ENCODE measurements at regions not wholly inside any gene's neighbourhood (a gene's known extent, or its start where the extent isn't known, plus 50 kb on each side); places are given as distances from the start of the nearest gene placed in this dataset.

- Histone ChIP-seq H3K27ac (peak overlapping the region; percentile 97), H3K36me3 (no peaks in the 10 kb centered on the region), H4K20me1 (no peaks in the 10 kb centered on the region), H3K4me3 (peak overlapping the region; percentile 67), H3K9ac (peak overlapping the region; percentile 93), H3K4me2 (peak overlapping the region; percentile 91), H3K9me3 (peaks cover 10% of the 10 kb centered on the region), H3K4me1 (peaks cover 50% of the 10 kb centered on the region), H3K27me3 (no peaks in the 10 kb centered on the region)
- no peak for TF ChIP-seq Cebpa-rat (IDR thresholded peaks at IDR 0.05)
Observed at GRCh38 chr13:106916329-106916976, 348.5 kb upstream of the ARGLU1 start.

- H4K20me1 ChIP-seq, result no peaks in the 10 kb centered on the region
- peaks cover 46% of the 10 kb centered on the region for H3K4me1 ChIP-seq
- peaks cover 19% of the 10 kb centered on the region for H3K9me3 ChIP-seq
- H3K9ac ChIP-seq, result no peak overlapping the region; the same call in 1 of the 2 replicates
- TF ChIP-seq Cebpa-rat (IDR thresholded peaks at IDR 0.05), result no peak
- no peaks in the 10 kb centered on the region for H3K27me3 ChIP-seq
- H3K36me3 ChIP-seq, result no peaks in the 10 kb centered on the region
- no peak overlapping the region for H3K4me3 ChIP-seq
- peak overlapping the region; percentile 91 for H3K4me2 ChIP-seq
- peak overlapping the region; percentile 59 for H3K27ac ChIP-seq
Observed at GRCh38 chr13:106915146-106915545, 347.2 kb upstream of the ARGLU1 start.

- Histone ChIP-seq H3K27ac (no peak overlapping the region), H3K36me3 (no peaks in the 10 kb centered on the region), H4K20me1 (no peaks in the 10 kb centered on the region), H3K27me3 (no peaks in the 10 kb centered on the region), H3K4me2 (no peak overlapping the region), H3K9me3 (peaks cover 19% of the 10 kb centered on the region), H3K9ac (no peak overlapping the region), H3K4me1 (peaks cover 34% of the 10 kb centered on the region), H3K4me3 (no peak overlapping the region)
- no peak for TF ChIP-seq Cebpa-rat (IDR thresholded peaks at IDR 0.05)
Observed at GRCh38 chr13:106911627-106912026, 343.7 kb upstream of the ARGLU1 start.

GRCh38 chr13:106911020-106911419 is 343.1 kb upstream of the ARGLU1 start:
- H3K4me1 ChIP-seq, result peaks cover 29% of the 10 kb centered on the region
- no peak for TF ChIP-seq Cebpa-rat (IDR thresholded peaks at IDR 0.05)
- H3K4me2 ChIP-seq, result peak overlapping the region; percentile 37
- no peak overlapping the region for H3K27ac ChIP-seq
- peaks cover 19% of the 10 kb centered on the region for H3K9me3 ChIP-seq
- no peak overlapping the region for H3K9ac ChIP-seq
- no peaks in the 10 kb centered on the region for H4K20me1 ChIP-seq
- H3K4me3 ChIP-seq, result no peak overlapping the region
- H3K36me3 ChIP-seq, result no peaks in the 10 kb centered on the region
- no peaks in the 10 kb centered on the region for H3K27me3 ChIP-seq

- TF ChIP-seq Cebpa-rat (IDR thresholded peaks at IDR 0.05), result no peak
- Histone ChIP-seq H3K9me3 (peaks cover 10% of the 10 kb centered on the region), H3K27me3 (no peaks in the 10 kb centered on the region), H3K36me3 (no peaks in the 10 kb centered on the region), H3K27ac (no peak overlapping the region), H3K4me1 (peaks cover 15% of the 10 kb centered on the region), H3K4me3 (no peak overlapping the region), H4K20me1 (no peaks in the 10 kb centered on the region), H3K4me2 (no peak overlapping the region), H3K9ac (no peak overlapping the region)
Observed at GRCh38 chr13:106906426-106906996, 338.6 kb upstream of the ARGLU1 start.

- no peak for TF ChIP-seq Cebpa-rat (IDR thresholded peaks at IDR 0.05)
- no peaks in the 10 kb centered on the region for H4K20me1 ChIP-seq
- H3K9ac ChIP-seq, result no peak overlapping the region
- no peak overlapping the region for H3K4me3 ChIP-seq
- peaks cover 6% of the 10 kb centered on the region for H3K4me1 ChIP-seq
- no peak overlapping the region for H3K4me2 ChIP-seq
- no peaks in the 10 kb centered on the region for H3K36me3 ChIP-seq
- no peaks in the 10 kb centered on the region for H3K27me3 ChIP-seq
- H3K9me3 ChIP-seq, result peaks cover 4% of the 10 kb centered on the region; the same call in 1 of the 2 replicates
- no peak overlapping the region for H3K27ac ChIP-seq
Observed at GRCh38 chr13:106905380-106906162, 337.6 kb upstream of the ARGLU1 start.

GRCh38 chr13:106899442-106899841 is 331.5 kb upstream of the ARGLU1 start:
- no peaks in the 10 kb centered on the region for H3K4me1 ChIP-seq
- TF ChIP-seq Cebpa-rat (IDR thresholded peaks at IDR 0.05), result no peak
- H3K36me3 ChIP-seq, result no peaks in the 10 kb centered on the region
- no peak overlapping the region for H3K4me3 ChIP-seq
- no peaks in the 10 kb centered on the region for H4K20me1 ChIP-seq
- H3K4me2 ChIP-seq, result no peak overlapping the region
- H3K9ac ChIP-seq, result no peak overlapping the region
- H3K27me3 ChIP-seq, result no peaks in the 10 kb centered on the region
- 0 out of 2 replicates have a peak, but pooled peaks cover 3% of the 10 kb centered on the region for H3K9me3 ChIP-seq
- no peak overlapping the region for H3K27ac ChIP-seq

GRCh38 chr13:106898231-106898630 is 330.3 kb upstream of the ARGLU1 start:
- Histone ChIP-seq H3K27ac (no peak overlapping the region), H3K4me1 (no peaks in the 10 kb centered on the region), H3K27me3 (no peaks in the 10 kb centered on the region), H3K4me3 (no peak overlapping the region), H3K36me3 (no peaks in the 10 kb centered on the region), H3K9me3 (0 out of 2 replicates have a peak, but pooled peaks cover 3% of the 10 kb centered on the region), H4K20me1 (no peaks in the 10 kb centered on the region), H3K4me2 (no peak overlapping the region), H3K9ac (no peak overlapping the region)
- TF ChIP-seq Cebpa-rat (IDR thresholded peaks at IDR 0.05), result no peak

- no peaks in the 10 kb centered on the region for H4K20me1 ChIP-seq
- peaks cover 16% of the 10 kb centered on the region for H3K9me3 ChIP-seq
- no peak overlapping the region for H3K4me2 ChIP-seq
- no peak overlapping the region for H3K27ac ChIP-seq
- H3K27me3 ChIP-seq, result no peaks in the 10 kb centered on the region
- TF ChIP-seq Cebpa-rat (IDR thresholded peaks at IDR 0.05), result no peak
- H3K4me1 ChIP-seq, result no peaks in the 10 kb centered on the region
- no peak overlapping the region for H3K4me3 ChIP-seq
- no peaks in the 10 kb centered on the region for H3K36me3 ChIP-seq
- H3K9ac ChIP-seq, result no peak overlapping the region
Observed at GRCh38 chr13:106888148-106888547, 320.2 kb upstream of the ARGLU1 start.

GRCh38 chr13:106887686-106888085 is 319.7 kb upstream of the ARGLU1 start:
- H4K20me1 ChIP-seq, result no peaks in the 10 kb centered on the region
- peaks cover 16% of the 10 kb centered on the region for H3K9me3 ChIP-seq
- H3K4me1 ChIP-seq, result no peaks in the 10 kb centered on the region
- no peak overlapping the region for H3K4me2 ChIP-seq
- H3K36me3 ChIP-seq, result no peaks in the 10 kb centered on the region
- H3K9ac ChIP-seq, result no peak overlapping the region
- TF ChIP-seq Cebpa-rat (IDR thresholded peaks at IDR 0.05), result no peak
- no peak overlapping the region for H3K27ac ChIP-seq
- no peak overlapping the region for H3K4me3 ChIP-seq
- no peaks in the 10 kb centered on the region for H3K27me3 ChIP-seq
